H1 (cell line): ENCODE measurements at regions not wholly inside any gene's neighbourhood (a gene's known extent, or its start where the extent isn't known, plus 50 kb on each side); places are given as distances from the start of the nearest gene placed in this dataset.

ENCODE experiments used
- CTCF ChIA-PET: fragments of 300-600 bp; sonication (Branson Sonifier 250); formaldehyde crosslinking; loops from one replicate; lab custom pipeline; 2021; ENCODE audit not compliant: partially characterized antibody; lab: Charles Lee
- POLR2A ChIA-PET: fragments of 300-600 bp; sonication (Branson Sonifier 250); formaldehyde crosslinking; loops from one replicate; lab custom pipeline; 2021; ENCODE audit warnings: inconsistent platforms; ENCODE audit not compliant: partially characterized antibody; lab: Charles Lee
- DNase-seq, 2 experiments: peaks; one replicate each; pipeline versions ENCODE4 v3.0.0 to v3.0.0-alpha.2; 2010 to 2022; ENCODE audit warnings: low spot score in 2 of 2, low read depth in 1 of 2, mixed read lengths in 1 of 2
- FAIRE-seq: peaks from 2 replicates; lab custom pipeline; 2011; peaks lifted over from hg19 to GRCh38; lab: Jason Lieb, UNC
- H2AFZ ChIP-seq: 2 replicates; pipeline ENCODE4 v1.8.1; 2012; ENCODE audit warnings: low read length, inconsistent platforms
- H2AK5ac ChIP-seq: 2 replicates; pipeline ENCODE4 v1.6.1; 2013; ENCODE audit warnings: low read depth, low read length
- H2BK120ac ChIP-seq: replicated peaks from 2 replicates; pipeline ENCODE3; 2013; ENCODE audit warnings: low read depth, low read length, inconsistent platforms
- H2BK12ac ChIP-seq: 2 replicates; pipeline ENCODE4 v1.6.1; 2013; ENCODE audit warnings: low read depth, low read length
- H2BK15ac ChIP-seq: 2 replicates; pipeline ENCODE4 v1.6.1; 2013; ENCODE audit warnings: low read length
- H2BK20ac ChIP-seq: 2 replicates; pipeline ENCODE4 v1.6.1; 2013; ENCODE audit warnings: low read length
- H2BK5ac ChIP-seq: 2 replicates; pipeline ENCODE4 v1.6.1; 2013; ENCODE audit warnings: low read depth, low read length
- H3K14ac ChIP-seq: 2 replicates; pipeline ENCODE4 v1.6.1; 2013; ENCODE audit warnings: inconsistent platforms; ENCODE audit not compliant: insufficient read length
- H3K18ac ChIP-seq: 2 replicates; pipeline ENCODE4 v1.6.1; 2013; ENCODE audit warnings: low read length; ENCODE audit errors: extremely low read depth
- H3K23ac ChIP-seq: 2 replicates; pipeline ENCODE4 v1.6.1; 2013; ENCODE audit warnings: inconsistent platforms; ENCODE audit not compliant: insufficient read length
- H3K23me2 ChIP-seq: 2 replicates; pipeline ENCODE4 v1.6.1; 2013; ENCODE audit warnings: low read depth, low read length
- H3K27ac ChIP-seq: 2 replicates; pipeline ENCODE4 v1.6.1; 2011; ENCODE audit warnings: low read depth, low read length, inconsistent platforms
- H3K27me3 ChIP-seq, 4 experiments: replicated peaks in 1 of 4; 1 replicate in 1 of 4; 2 replicates in 3 of 4; pipeline versions ENCODE4 v1.6.1 to v1.8.1; 2011 to 2013; ENCODE audit warnings: low read length in 3 of 4, mild to moderate bottlenecking in 3 of 4, inconsistent platforms in 2 of 4, mixed read lengths in 2 of 4, moderate library complexity in 1 of 4; ENCODE audit not compliant: control insufficient read depth in 3 of 4, insufficient read depth in 3 of 4; ENCODE audit errors: extremely low read depth in 1 of 4
- H3K36me3 ChIP-seq, 4 experiments: 2 replicates each; pipeline versions ENCODE4 v1.6.1 to v1.8.1; 2011 to 2013; ENCODE audit warnings: mild to moderate bottlenecking in 4 of 4, low read length in 3 of 4, moderate library complexity in 2 of 4, control low read depth in 1 of 4, inconsistent platforms in 1 of 4; ENCODE audit not compliant: insufficient read depth in 4 of 4, control insufficient read depth in 2 of 4
- H3K4ac ChIP-seq: replicated peaks from 2 replicates; pipeline ENCODE3; 2013; ENCODE audit warnings: low read length, low read depth, mixed read lengths, inconsistent platforms; ENCODE audit not compliant: insufficient read length
- H3K4me1 ChIP-seq, 4 experiments: replicated peaks in 1 of 4; 1 replicate in 1 of 4; 2 replicates in 3 of 4; pipeline versions ENCODE4 v1.6.1 to v1.8.1; 2011 to 2013; ENCODE audit warnings: low read length in 3 of 4, inconsistent platforms in 2 of 4, mixed read lengths in 1 of 4; ENCODE audit not compliant: insufficient read depth in 4 of 4, control insufficient read depth in 3 of 4
- H3K4me2 ChIP-seq, 2 experiments: 2 replicates each; pipeline versions ENCODE4 v1.6.1 to v1.8.1; 2011 to 2013; ENCODE audit warnings: low read depth in 2 of 2, low read length in 2 of 2, control low read depth in 1 of 2, inconsistent platforms in 1 of 2, mild to moderate bottlenecking in 1 of 2; ENCODE audit not compliant: insufficient read depth in 1 of 2
- H3K4me3 ChIP-seq, 4 experiments: fragments of 200-600, 300-600 bp in 1 of 4; sonication (generic), shearing (Covaris generic), sonication (Bioruptor Twin) in 1 of 4; 2 replicates each; pipeline versions ENCODE4 v1.5.1 to v1.8.1; 2011 to 2016; ENCODE audit warnings: low read length in 4 of 4, low read depth in 3 of 4, control low read depth in 2 of 4, inconsistent platforms in 2 of 4, mild to moderate bottlenecking in 2 of 4, mixed read lengths in 1 of 4, moderate library complexity in 1 of 4; ENCODE audit not compliant: insufficient read depth in 2 of 4; ENCODE audit errors: extremely low read depth in 1 of 4
- H3K56ac ChIP-seq: replicated peaks from 2 replicates; pipeline ENCODE3; 2013; ENCODE audit warnings: low read depth, mild to moderate bottlenecking, mixed read lengths, low read length, inconsistent platforms; ENCODE audit not compliant: insufficient read length
- H3K79me1 ChIP-seq: 2 replicates; pipeline ENCODE4 v1.6.1; 2013; ENCODE audit warnings: low read depth, low read length, control low read depth
- H3K79me2 ChIP-seq, 2 experiments: 2 replicates each; pipeline versions ENCODE4 v1.6.1 to v1.8.1; 2012 to 2013; ENCODE audit warnings: low read length in 2 of 2, mild to moderate bottlenecking in 2 of 2, inconsistent platforms in 1 of 2; ENCODE audit not compliant: insufficient read depth in 2 of 2, control insufficient read depth in 1 of 2
- H3K9ac ChIP-seq, 4 experiments: replicated peaks in 1 of 4; 1 replicate in 1 of 4; 2 replicates in 3 of 4; pipeline versions ENCODE4 v1.6.1 to v1.8.1; 2011 to 2013; ENCODE audit warnings: low read depth in 3 of 4, low read length in 3 of 4, control low read depth in 2 of 4, mild to moderate bottlenecking in 2 of 4, moderate library complexity in 2 of 4, inconsistent platforms in 1 of 4; ENCODE audit errors: extremely low read depth in 1 of 4
- H3K9me3 ChIP-seq, 2 experiments: 2 replicates each; pipeline versions ENCODE4 v1.6.1 to v1.8.1; 2012 to 2013; ENCODE audit warnings: mild to moderate bottlenecking in 2 of 2, moderate library complexity in 2 of 2, control low read depth in 1 of 2, inconsistent platforms in 1 of 2, low read depth in 1 of 2, low read length in 1 of 2, mixed read lengths in 1 of 2; ENCODE audit not compliant: insufficient read depth in 2 of 2
- H4K20me1 ChIP-seq, 2 experiments: replicated peaks in 1 of 2; 2 replicates each; pipeline versions ENCODE3 to v1.8.1; 2011 to 2013; ENCODE audit warnings: inconsistent platforms in 2 of 2, low read length in 2 of 2, mild to moderate bottlenecking in 1 of 2; ENCODE audit not compliant: insufficient read depth in 2 of 2, control insufficient read depth in 1 of 2
- H4K5ac ChIP-seq: 2 replicates; pipeline ENCODE4 v1.6.1; 2013; ENCODE audit warnings: low read length, low read depth, mixed read lengths, inconsistent platforms; ENCODE audit not compliant: insufficient read length
- H4K8ac ChIP-seq: 2 replicates; pipeline ENCODE4 v1.8.0; 2013; ENCODE audit warnings: mild to moderate bottlenecking, moderate library complexity, low read length, inconsistent platforms; ENCODE audit not compliant: insufficient read depth; ENCODE audit errors: extremely low read depth
- H4K91ac ChIP-seq: replicated peaks from 2 replicates; pipeline ENCODE3; 2013; ENCODE audit warnings: low read length, mixed read lengths, inconsistent platforms; ENCODE audit not compliant: insufficient read length
- BRCA1 ChIP-seq: IDR thresholded peaks from 2 replicates; pipeline ENCODE4 v1.6.1; 2012; ENCODE audit warnings: low read depth, low read length, improper control_type of control experiment
- CBX8 ChIP-seq: fragments of 300-800, 300-1000 bp; sonication (generic); IDR thresholded peaks from 2 replicates; pipeline ENCODE4 v1.7.1; 2016; ENCODE audit warnings: low read depth, low read length, borderline replicate concordance
- CHD2 ChIP-seq: IDR thresholded peaks from 2 replicates; pipeline ENCODE4 v1.6.1; 2012; ENCODE audit warnings: low read length, improper control_type of control experiment
- EGR1 ChIP-seq: IDR thresholded peaks from 2 replicates; pipeline ENCODE4 v1.6.1; 2011; ENCODE audit warnings: low read depth, low read length, borderline replicate concordance
- EZH2 ChIP-seq: fragments of 200-600 bp; sonication (generic); IDR thresholded peaks from 2 replicates; pipeline ENCODE4 v1.7.1; 2012; ENCODE audit warnings: low read depth, mild to moderate bottlenecking, moderate library complexity, low read length, inconsistent platforms; ENCODE audit not compliant: severe bottlenecking
- FOSL1 ChIP-seq: IDR thresholded peaks from 2 replicates; pipeline ENCODE4 v1.6.1; 2011; ENCODE audit warnings: mild to moderate bottlenecking, low read depth, low read length, moderate library complexity; ENCODE audit not compliant: insufficient read depth
- GABPA ChIP-seq: IDR thresholded peaks from 2 replicates; pipeline ENCODE4 v1.6.1; 2011; ENCODE audit warnings: mild to moderate bottlenecking, low read length, moderate library complexity, borderline replicate concordance; ENCODE audit not compliant: insufficient read depth
- JUN ChIP-seq: IDR thresholded peaks from 2 replicates; pipeline ENCODE4 v1.6.1; 2011; ENCODE audit warnings: low read depth, mild to moderate bottlenecking, improper control_type of control experiment, low read length
- NANOG ChIP-seq: IDR thresholded peaks from 2 replicates; pipeline ENCODE4 v1.6.1; 2011; ENCODE audit warnings: low read length, low read depth, mild to moderate bottlenecking, inconsistent platforms; ENCODE audit not compliant: insufficient read depth, poor library complexity, severe bottlenecking
- POU5F1 ChIP-seq: IDR thresholded peaks from 2 replicates; pipeline ENCODE4 v1.6.1; 2011; ENCODE audit warnings: low read depth, mild to moderate bottlenecking, low read length, moderate library complexity
- RAD21 ChIP-seq, 2 experiments: IDR thresholded peaks in 1 of 2; conservative IDR thresholded peaks in 1 of 2; 2 replicates each; pipeline ENCODE4 v1.6.1; 2011; ENCODE audit warnings: low read depth in 2 of 2, low read length in 2 of 2, improper control_type of control experiment in 1 of 2, inconsistent platforms in 1 of 2, mild to moderate bottlenecking in 1 of 2, moderate library complexity in 1 of 2
- SAP30 ChIP-seq: fragments of 300-600 bp; sonication (generic); IDR thresholded peaks from 2 replicates; pipeline ENCODE4 v1.7.1; 2012; ENCODE audit warnings: low read length, moderate library complexity, mild to moderate bottlenecking, inconsistent platforms; ENCODE audit not compliant: insufficient read depth, insufficient replicate concordance
- SUZ12 ChIP-seq: fragments of 200-600 bp; sonication (generic); IDR thresholded peaks from 2 replicates; pipeline ENCODE4 v1.6.1; 2012; ENCODE audit warnings: mild to moderate bottlenecking, inconsistent platforms, low read length, moderate library complexity, mixed read lengths
- WGBS, 2 experiments: shearing (Covaris generic) in 1 of 2; methylation state at CpG; one replicate each; pipeline versions ENCODE4 v1.1.6 to v1.1.7; 2013 to 2015; ENCODE audit warnings: low lambda C conversion rate in 2 of 2, mixed read lengths in 2 of 2, inconsistent platforms in 1 of 2, low coverage in 1 of 2, missing lambda C conversion rate in 1 of 2; ENCODE audit not compliant: insufficient replicate concordance in 2 of 2, insufficient coverage in 1 of 2, insufficient read length in 1 of 2; ENCODE audit errors: extremely low coverage in 1 of 2, missing lambda C conversion rate in 1 of 2; 5-methylcytosine and 5-hydroxymethylcytosine counted together
- TF ChIP-seq, protein P1 (sequence below): IDR thresholded peaks from 2 replicates; pipeline ENCODE4 v1.6.1; 2011; ENCODE audit warnings: low read depth, mild to moderate bottlenecking, low read length; ENCODE audit not compliant: insufficient read depth

DNA sequence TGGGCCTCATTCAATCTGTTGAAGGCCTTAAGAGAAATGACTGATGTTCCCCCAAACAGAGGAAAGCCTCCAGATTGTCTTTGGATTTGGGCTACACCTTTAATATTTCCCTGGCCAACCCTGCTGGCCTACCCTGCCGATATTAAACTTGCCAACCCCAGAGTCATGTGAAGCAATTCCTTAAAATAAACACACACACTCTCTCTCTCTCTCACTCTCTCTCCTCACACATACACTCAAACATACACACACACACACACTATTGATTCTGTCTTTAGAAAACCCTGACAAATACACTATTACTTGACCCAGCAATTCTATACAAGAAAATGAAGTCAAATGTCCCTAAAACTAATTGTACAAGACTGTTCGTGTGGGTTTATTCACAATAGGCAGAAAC lies 109.9 kb upstream of the ST8SIA2 start:
- Histone ChIP-seq H3K36me3 (no peaks in the 10 kb centered on the region), H3K14ac (no peak overlapping the region), H3K4me1 (no peaks in the 10 kb centered on the region), H2BK5ac (no peak overlapping the region), H3K79me1 (no peaks in the 10 kb centered on the region), H3K56ac (no peak overlapping the region), H2AFZ (no peak overlapping the region; the same call in 1 of the 2 replicates), H3K9ac (no peak overlapping the region), H3K4ac (no peak overlapping the region), H2BK15ac (no peak overlapping the region), H2BK120ac (no peak overlapping the region), H3K4me2 (no peak overlapping the region), H2AK5ac (no peak overlapping the region), H3K18ac (no peak overlapping the region), H3K27ac (no peak overlapping the region), H2BK20ac (no peak overlapping the region), H4K20me1 (no peaks in the 10 kb centered on the region), H3K79me2 (no peaks in the 10 kb centered on the region), H4K5ac (no peak overlapping the region), H3K23me2 (no peaks in the 10 kb centered on the region), H3K4me3 (no peak overlapping the region), H4K91ac (no peak overlapping the region), H3K9me3 (no peaks in the 10 kb centered on the region), H2BK12ac (no peak overlapping the region), H3K27me3 (no peaks in the 10 kb centered on the region), H3K23ac (no peak overlapping the region), H4K8ac (no peak overlapping the region)
- FAIRE-seq (no peak), DNase-seq (no peak)
- POLR2A ChIA-PET, result no interaction called here
- 87% methylated on average over 2 of the region's 2 CpGs; no CpG with 5 or more reads in 1 of the 2 experiments for WGBS, 2 experiments
- CTCF ChIA-PET, result interaction anchor here (1.1 kb wide), 1 partner anchor 21 kb away, joined by 3 read pairs; no protein-coding TSS in a partner anchor
- TF ChIP-seq NANOG (no peak), JUN (no peak), GABPA (no peak), BRCA1 (no peak), FOSL1 (no peak), POU5F1 (no peak), SUZ12 (no peak), RAD21 (IDR thresholded peaks at IDR 0.05 in 1 of 2, conservative IDR thresholded peaks at IDR 0.05 in 1 of 2; ENCODE audit: low read depth in 2 of 2, low read length in 2 of 2) (no peak), SAP30 (no peak), CBX8 (no peak), EGR1 (no peak), CHD2 (no peak), EZH2 (no peak)
- TF ChIP-seq, protein P1, sequence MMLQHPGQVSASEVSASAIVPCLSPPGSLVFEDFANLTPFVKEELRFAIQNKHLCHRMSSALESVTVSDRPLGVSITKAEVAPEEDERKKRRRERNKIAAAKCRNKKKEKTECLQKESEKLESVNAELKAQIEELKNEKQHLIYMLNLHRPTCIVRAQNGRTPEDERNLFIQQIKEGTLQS, result no peak
